ENCODE measurements at regions not wholly inside any gene's neighbourhood (a gene's known extent, or its start where the extent isn't known, plus 50 kb on each side); places are given as distances from the start of the nearest gene placed in this dataset.

DNA sequence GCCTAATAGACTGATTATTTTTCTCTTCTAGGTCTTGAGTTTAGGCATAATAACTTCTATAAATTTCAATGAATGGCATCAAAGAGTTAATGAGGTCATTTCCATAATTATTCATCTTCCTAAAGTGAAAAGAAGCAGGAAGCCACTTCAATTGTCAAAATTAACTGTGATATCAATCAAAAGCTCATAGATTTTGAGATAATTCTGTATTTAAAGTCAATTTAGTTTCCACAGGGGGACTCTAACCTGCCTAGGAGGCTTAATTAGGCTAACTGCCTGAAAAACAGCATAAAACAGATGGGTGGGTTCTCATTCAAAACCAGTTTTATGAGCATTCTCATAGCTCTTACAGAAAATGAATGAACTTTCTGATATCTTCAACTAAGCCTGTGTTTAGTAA, 177.8 kb downstream of the OTOL1 start:
- TF ChIP-seq, protein P1, sequence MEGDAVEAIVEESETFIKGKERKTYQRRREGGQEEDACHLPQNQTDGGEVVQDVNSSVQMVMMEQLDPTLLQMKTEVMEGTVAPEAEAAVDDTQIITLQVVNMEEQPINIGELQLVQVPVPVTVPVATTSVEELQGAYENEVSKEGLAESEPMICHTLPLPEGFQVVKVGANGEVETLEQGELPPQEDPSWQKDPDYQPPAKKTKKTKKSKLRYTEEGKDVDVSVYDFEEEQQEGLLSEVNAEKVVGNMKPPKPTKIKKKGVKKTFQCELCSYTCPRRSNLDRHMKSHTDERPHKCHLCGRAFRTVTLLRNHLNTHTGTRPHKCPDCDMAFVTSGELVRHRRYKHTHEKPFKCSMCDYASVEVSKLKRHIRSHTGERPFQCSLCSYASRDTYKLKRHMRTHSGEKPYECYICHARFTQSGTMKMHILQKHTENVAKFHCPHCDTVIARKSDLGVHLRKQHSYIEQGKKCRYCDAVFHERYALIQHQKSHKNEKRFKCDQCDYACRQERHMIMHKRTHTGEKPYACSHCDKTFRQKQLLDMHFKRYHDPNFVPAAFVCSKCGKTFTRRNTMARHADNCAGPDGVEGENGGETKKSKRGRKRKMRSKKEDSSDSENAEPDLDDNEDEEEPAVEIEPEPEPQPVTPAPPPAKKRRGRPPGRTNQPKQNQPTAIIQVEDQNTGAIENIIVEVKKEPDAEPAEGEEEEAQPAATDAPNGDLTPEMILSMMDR (IDR thresholded peaks at IDR 0.05): no peak
- no peak for TF ChIP-seq JUNB (IDR thresholded peaks at IDR 0.05)
- TF ChIP-seq EHMT2 (IDR thresholded peaks at IDR 0.05; ENCODE audit: low read depth): no peak
- TF ChIP-seq EP300 (IDR thresholded peaks at IDR 0.05): no peak
- no peak for TF ChIP-seq PHF8 (IDR thresholded peaks at IDR 0.05; ENCODE audit: borderline replicate concordance, low read depth)

Data from A549 (cell line).